ENCODE measurements at regions not wholly inside any gene's neighbourhood (a gene's known extent, or its start where the extent isn't known, plus 50 kb on each side); places are given as distances from the start of the nearest gene placed in this dataset.
A peak's percentile ranks its signal among the peaks of the same experiment; 100 is the strongest.

DNA sequence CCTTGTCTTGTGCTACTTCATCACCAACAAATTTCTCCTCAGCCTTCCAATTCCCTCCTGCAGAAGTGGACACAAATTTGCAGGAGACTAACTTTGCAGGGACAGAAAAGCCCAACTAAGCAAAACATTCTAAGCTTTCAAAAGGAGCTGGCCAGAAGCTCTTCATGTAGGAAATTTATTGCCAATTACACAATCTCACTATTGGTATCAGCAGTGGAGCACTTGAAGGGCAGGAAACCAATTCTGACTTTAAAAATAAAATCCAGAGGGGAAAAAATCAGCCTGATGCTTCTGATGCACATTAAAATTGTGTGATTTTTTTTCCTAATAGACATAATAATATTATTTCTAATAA is 193.3 kb downstream of the LY86 start:
- no peak for DNase-seq (ENCODE audit: low read depth)

DNA sequence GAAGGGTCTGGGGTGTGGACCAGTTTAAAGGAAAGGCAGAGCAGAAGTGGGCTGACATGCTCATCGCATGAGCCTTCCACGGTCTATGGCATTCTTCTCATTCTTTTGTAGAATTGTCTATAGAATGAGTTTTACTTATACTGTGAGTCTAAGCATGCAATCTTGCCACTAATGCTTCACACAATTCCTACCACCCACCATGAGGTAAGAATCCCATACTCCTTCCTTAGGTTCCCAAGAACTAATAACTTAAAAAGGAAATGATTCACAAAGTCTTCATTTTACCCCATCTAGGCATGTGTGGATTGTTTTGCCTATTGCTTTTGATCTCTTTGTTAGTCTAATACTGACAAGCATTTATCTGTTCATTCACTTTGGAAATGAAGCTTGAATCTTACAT is 195.2 kb downstream of the LY86 start:
- DNase-seq (ENCODE audit: low read depth), result no peak

DNA sequence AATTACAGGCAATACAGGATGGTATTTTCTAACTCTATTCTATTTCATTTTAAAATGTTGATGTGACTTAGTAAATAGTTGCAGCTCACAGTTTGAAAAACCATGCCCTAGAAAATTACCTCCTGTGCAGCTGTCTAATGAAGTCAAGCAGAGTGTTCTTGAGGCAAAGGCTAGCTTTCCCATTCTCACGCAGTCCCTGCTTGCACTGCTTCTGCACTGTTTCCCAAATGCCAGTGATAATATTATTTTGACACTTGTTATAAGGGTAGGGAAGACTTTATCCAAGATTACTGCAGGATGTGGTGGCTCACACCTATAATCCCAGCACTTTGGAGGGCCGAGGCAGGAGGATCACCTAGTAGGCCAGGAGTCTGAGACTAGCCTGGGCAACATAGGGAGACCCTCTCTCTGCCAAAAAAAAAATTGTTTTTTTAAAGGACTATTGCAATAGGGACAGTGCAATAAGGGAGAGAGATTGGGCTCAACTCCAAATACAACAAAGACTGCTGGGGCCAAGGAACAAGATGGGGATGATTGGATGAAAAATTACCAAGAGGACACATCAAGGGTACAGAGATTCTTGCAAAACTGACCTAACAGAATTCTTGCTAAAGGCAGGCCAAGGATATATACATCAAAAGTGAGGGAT is 196.1 kb downstream of the LY86 start:
- no peak for DNase-seq (ENCODE audit: low read depth)

DNA sequence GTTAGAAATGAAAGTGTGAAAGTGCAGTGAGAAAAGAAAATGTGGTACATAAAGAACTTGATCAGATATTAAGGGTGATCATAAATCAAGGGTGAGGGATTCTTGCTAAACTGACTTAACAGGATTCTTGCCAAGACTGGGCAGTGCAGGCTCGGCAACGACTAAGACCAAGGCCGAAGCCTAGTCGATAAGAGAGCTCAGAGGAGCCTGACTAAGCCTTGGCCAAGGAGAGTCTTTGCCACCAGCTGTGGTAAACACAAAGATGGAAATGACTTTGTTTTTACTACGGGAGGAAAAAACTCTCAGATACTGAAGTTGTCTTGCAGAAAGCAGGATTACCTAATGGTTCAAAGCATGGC is 196.6 kb downstream of the LY86 start:
- DNase-seq (ENCODE audit: low read depth), result peak; percentile 19

DNA sequence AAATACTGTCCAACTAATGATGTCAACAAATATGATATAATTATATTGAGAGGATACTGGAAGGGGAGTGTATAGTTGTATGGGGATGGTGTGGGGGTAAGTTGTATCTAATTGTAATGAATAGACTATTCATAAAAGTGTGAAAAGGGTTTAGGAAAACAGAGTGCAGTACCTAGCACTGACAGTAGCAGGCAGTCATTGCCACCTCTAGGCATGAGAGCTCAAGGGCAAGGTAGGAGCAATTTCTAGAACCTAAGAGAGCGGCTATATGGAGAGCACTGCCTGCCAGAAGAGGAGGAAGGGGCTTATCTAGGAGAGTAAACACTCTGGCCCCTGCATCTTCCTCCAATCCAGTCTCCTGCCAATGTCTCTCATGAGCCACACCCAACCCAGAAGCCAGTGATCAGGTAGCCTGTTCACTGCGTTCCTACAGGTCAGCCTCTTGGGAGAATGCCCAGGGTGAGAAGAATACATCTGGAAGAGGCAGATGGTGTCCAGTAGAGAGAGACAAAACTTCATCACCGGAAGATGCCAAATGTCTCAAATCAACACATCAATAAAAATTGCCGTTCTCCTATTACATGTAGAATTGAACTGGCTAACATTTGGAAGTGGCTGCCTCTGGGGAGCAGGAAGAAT is 200.0 kb downstream of the LY86 start:
- DNase-seq (ENCODE audit: low read depth), result no peak

DNA sequence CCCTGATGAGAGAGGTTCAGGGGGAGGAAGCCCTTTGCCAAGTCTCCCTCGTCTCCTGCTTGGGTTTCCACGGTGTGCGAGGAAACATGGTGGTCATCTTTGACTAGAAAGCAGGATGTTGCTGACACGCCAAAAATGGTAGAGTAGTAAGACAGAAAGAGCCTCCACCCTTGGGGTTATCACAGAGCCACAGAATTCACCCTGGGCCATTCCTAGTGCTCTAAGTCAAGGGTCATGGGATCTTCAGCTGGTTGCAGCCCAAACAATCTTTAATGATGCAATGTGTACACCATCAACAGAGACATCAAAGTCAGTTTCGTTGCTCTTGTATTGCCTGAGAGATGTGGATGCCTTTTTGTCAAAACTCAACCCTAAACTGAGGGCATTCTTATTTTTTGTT is 201.9 kb downstream of the LY86 start:
- DNase-seq (ENCODE audit: low read depth), result no peak

DNA sequence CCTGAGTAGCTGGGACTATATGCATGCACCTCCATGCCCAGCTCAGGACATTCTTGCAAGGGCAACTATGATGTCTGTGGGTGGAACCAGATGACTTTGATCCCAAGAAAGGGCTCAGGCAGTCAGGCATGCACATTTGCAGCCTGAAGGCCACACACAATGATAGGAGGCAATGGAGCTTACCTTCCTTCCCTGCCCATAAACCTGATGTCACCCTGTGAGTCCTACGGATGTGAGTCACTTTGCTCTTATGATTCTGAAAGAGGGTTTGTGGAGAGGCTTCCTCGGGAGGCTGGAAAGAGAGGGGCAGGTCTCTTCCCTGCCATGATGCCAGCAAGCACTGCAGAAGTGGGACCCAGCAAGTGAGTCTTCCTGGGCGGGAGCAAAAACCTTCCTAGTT is 202.4 kb downstream of the LY86 start:
- DNase-seq (ENCODE audit: low read depth), result peak; percentile 95

DNA sequence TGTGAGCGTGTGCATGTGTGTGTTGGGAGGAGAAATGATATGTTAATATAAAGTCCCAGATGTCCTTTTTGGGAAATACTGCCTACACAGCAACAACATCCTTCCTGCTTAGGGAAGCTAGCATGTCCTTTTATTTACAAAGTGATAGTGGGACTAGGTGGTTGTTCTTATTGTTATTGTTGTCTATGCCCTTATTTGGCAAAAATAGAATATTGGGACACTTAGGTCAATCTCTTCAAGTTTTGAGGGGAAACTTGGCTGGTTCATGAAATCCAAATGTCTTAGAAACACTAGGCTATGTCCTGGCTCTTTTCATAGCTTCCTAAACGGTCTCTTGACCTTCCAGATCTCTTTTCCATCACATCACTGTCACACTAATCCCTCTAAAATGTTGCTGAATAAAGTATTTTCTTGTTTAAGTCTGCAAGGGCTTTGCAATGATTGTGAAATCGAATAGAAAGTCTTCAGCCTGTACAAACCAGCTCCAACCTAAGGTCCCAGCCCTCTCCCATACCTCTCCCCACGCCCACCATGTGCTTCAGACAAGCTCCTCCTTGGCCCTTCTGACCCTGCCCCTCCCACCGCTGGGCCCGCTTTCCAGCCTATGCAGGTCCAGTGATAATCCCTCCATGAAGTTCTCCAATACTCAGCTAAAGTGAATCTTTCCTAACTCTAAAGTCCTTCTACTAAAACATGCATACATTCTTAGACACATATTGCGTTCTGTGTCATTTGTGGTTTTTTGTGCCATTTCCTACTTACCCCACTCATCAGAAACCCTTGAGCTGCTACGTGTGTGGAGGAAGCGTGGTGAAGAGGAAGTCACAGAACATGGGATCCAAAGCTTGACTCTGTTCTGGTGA is 205.1 kb downstream of the LY86 start:
- no peak for DNase-seq (ENCODE audit: low read depth)

DNA sequence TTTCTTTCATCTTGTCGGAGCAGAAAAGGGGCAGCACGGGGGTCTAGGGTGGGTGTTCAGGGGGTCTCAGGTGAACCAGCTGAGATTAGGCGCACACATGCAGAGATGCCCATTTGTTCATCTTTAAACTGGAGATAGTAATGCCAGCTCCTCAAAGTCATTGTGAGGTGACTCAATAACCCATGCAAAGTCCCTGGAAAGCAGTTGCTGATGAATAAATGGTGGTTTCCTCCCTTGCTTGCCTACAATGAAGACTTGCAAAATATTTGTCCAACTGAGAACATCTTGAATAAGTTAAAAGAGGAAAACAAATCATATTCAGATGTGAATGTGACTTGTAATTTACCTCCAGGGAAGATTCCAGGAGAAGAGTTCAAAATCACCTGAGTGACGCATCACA is 206.9 kb downstream of the LY86 start:
- DNase-seq (ENCODE audit: low read depth), result no peak

DNA sequence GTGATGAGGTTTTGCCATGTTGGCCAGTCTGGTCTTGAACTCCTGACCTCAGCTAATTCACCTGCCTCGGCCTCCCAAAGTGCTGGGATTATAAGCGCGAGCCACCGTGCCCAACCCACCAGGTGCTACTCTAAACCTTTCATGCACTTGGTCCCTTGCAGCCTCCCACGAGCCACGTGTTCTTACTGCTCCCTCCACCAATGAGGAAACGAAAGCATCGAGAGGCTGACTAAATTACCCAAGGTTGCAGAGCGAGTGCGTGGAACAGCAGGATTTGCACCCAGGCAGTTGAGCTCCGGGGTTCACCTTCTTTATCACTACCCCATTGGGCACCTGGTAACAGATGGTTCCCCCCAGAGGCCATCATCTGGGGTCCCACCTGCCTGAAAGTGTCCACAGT is 208.3 kb downstream of the LY86 start:
- DNase-seq (ENCODE audit: low read depth), result no peak

DNA sequence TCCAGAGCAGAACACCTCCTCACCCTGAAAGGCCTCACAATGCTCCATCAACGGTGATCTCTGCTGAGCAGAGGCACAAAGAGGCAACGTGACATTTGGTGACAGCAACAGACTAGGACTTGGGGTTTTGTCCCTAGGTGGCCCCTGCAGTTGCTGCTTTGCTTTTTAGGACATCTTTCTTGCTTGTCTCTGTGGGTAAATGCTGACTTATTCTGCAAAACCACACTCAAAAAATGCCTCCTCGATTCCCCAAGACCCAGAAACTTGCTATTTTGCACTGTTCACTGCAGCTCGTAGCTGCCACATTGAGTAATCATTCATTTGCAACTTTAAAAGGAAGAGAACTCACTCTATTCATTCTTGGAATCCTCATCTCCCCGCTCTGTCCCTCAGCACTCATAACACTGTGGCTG is 209.9 kb downstream of the LY86 start:
- no peak for DNase-seq (ENCODE audit: low read depth)

DNA sequence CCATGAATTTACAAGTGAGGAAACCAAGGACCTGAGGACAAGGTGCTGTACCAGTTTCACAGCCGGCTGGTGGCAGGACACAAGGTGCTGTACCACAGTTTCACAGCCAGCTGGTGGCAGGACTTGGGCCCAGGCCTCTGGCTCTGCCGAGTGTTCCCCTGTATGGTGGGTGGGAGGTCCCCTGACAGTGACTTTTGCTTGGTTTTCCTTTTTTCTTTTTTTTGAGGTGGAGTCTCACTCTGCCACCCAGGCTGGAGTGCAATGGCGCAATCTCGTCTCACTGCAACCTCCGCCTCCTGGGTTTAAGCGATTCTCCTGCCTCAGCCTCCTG is 212.4 kb downstream of the LY86 start:
- DNase-seq (ENCODE audit: low read depth), result no peak

DNA sequence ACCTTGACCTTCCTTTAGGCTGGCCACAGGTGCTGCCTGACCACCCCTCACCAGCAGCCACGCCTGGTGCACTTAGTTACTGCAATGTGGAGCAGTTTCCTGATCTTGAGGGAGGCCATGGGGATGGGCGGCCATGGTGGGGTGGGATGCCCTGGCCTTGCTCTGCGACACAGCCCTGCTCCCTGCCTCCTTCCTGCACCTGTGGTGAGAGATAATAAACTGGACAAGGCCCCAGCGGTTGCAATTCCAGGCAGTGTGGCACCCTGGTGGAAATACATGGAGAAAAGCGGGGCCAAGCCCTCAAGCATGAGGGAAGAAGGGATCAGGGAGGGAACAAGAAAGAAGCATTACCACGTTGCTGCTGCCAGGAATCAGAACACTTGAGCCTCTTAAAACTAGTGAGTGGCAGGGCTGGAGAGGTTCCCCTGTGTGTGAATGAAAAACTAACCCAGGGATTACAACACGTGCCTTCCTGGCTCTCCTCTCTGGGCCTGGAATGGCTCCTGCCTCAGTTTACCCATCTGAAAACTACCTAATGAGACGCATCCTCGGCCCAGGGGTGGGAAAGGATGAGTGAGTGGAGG is 213.2 kb downstream of the LY86 start:
- no peak for DNase-seq (ENCODE audit: low read depth)

DNA sequence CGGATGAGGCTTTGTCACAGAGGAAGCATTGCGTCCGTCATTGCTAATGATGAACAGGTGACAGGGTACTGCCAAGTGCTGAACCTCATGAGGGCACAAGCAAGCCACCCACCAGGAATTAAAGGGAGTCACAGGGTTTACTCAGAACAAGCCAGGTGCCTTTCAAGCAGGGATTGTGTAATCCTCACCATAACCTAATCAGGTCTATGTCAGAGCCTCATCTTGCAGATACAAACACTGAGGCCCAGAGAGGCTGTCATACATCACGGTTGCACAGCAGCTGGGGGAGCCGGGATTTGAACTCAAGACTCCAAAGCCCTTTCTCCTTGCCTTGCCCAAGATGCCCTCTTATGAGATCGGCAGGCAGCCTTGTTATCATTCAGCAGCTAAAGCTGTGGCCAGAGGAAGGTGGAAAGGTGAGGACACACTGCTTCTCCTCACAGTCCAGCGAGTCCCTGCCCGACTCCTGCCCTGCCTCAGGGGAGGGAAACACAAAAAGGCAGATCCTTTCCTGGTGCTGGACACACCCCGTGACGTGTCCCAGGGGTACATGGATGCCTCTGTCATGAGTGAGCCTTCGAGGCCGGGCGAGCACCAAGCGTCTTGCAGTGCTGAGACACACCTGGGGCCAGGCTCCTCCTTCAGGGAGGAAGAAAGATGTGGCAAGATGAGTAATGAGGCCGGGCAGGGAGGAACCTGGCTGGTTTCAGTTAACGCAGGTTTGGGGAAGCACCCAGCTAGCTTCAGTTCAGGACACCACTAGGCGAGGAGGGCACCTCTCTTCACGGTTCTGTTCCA is 214.9 kb downstream of the LY86 start:
- DNase-seq (ENCODE audit: low read depth), result peak; percentile 42

DNA sequence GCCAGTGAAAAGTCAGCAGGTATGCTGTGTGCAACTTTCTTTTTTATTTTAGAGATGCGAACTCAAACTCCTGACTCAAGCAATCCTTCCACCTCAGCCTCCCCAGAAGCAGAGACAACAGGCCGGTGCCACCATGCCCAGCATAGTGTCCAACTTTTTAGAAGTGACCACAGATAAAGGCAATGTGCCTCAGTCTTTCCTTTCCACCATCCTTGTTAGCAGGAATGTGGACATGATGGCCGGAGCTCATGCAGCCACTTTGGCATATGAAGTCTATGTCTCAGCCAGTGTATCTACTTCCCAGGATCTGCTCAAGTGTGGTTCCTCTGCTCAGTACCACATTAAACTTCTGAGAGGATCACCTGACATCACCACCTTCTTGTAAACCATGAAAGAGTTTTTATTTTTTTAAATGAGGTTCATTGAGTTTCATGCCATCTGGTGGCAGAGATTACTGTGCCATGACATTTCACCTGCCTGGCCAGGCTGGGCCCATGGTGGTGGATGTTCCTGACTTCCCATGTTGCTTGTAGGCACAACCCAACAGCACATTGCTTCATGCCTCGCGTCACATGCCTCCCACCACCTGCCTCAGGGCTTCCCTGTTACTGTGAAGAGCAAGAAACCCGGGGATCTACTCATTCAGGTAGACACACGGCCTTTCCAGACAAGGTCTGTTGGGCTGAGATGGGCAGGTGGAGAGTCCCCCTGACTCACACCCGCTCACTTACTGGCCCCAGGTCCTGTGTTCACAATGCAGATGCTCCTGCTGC is 216.5 kb downstream of the LY86 start:
- DNase-seq (ENCODE audit: low read depth), result no peak

DNA sequence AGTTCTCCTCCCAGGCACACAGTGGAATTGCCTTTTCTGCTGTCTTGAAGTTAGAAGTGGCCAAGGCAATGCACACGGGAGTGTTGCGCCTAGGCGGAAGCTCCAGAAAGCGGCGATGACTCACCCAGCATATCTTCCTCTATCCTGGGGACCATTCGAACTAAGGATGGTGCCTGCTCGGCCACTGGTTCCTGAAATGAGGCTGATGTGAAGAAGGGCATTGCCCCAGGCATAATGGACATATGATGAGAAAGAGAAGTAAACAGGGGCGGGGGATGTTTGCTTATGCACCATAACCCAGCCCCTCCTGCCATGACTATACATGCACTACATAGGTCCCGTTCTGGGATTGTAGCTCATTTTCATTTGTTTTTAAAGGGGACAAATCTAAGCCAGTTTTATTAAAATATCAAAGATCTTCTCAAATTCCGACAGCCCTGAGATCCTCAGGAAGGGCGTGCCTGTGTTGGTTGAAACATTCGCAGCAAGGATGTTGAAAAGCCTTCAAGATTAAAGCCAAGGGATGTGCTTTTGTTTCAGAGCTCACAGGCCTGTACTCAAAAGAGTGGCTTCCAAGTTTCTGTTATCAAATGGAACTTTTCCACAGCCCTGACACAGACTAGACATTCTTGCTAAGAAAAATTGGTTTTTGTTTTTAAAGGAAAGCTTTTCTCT is 218.5 kb downstream of the LY86 start:
- peak; percentile 44 for DNase-seq (ENCODE audit: low read depth)

DNA sequence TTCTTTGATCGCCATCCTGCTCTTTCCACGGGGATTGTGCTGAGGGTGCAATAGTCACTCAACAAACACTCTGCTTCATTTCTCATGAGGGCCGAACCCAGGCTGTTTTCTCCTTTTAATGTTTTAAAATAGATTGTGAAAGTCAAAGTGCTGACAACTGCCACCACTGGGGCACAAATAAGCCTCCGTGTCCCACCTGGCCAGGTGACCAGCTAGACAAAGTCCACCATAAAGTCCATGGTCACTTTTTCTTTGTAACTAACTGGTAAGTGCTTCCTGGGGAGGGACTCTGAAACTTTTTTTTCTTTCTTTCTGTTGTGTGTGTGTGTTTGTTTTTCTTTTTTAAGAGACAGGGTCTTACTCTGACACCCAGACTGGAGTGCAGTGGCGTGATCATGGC is 219.8 kb downstream of the LY86 start:
- DNase-seq (ENCODE audit: low read depth), result no peak

DNA sequence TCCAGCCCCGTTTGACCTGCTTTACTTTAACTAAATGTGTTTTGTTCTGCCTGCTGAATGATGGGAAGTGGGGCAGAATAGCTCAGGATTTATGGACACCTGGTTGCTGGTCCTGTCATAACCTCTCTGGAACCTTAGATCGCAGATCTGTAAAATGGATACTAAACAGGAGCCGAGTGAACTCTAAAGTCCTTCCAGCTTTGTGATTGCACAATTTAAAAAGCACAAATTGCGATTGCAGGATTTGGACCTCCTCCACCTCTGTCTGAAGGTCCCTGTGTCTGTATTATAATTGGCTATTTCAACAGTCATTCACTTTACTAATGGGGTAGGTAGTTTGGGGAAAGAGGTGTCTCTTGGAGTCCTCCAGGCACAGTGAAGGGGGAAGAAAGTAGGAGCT is 220.4 kb downstream of the LY86 start:
- no peak for DNase-seq (ENCODE audit: low read depth)

DNA sequence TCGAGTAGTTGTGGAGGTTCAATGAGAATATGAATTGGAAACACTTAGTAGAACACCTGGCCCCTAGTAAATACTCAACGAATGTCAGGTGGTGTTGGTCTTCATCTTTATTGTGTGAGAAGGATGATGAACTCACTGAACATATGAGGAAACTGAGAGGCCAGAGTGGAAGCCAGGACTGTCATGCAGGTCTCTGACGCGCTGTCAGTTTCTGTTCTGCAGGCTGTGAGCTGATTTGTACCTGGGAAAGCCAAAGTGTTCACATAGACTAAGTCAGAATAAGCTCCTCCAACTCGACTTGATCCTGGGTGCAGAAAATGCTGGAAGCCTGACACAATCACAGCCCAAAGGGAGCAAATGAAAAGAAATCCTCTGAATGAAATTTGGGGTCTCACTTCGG is 222.2 kb downstream of the LY86 start:
- DNase-seq (ENCODE audit: low read depth), result no peak

DNA sequence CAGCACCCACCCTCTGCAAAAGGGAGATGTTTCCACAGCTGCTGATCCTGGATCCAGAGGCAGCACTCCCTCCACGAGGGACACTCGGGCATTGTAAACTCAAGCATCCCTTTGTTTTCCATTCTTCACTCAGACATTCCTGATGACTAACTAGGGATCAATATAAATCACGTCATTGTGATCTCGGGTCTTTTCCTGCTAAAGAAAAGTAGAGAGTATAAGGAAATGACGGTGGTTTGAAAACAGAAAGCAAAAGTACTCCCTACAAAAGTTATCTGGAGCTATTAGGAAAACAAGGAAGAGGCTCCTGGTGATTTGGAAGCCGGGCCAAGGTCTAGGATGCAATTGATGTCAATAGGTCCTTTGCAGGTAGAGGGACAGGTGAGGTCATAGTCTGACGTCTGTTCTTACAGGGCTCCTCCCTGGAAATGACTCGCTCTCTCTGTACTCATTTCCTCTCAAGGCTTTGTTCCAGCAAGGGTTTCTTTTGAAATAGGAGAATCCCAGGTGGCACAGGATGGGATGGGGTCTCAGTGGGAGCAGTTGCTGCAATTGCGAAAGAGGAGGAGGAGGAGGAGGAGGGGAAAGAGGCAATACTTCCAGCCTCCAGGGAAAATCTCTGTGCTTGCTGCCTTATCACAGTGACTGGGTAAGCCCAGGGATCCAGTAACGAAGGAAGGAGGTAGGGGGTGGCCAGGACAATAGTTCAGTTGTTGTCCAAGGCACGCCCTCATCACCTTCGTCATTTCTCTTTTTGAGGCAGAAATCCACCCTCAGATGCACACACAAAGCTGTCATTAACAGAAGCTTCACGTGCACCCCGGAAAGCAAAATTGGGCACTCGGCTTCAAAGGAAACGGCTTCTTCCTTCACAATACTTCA is 222.8 kb downstream of the LY86 start:
- peak; percentile 82 for DNase-seq (ENCODE audit: low read depth)

Data from M059J (cell line).